ENCODE measurements at regions not wholly inside any gene's neighbourhood (a gene's known extent, or its start where the extent isn't known, plus 50 kb on each side); places are given as distances from the start of the nearest gene placed in this dataset.
A peak's percentile ranks its signal among the peaks of the same experiment; 100 is the strongest.

DNA sequence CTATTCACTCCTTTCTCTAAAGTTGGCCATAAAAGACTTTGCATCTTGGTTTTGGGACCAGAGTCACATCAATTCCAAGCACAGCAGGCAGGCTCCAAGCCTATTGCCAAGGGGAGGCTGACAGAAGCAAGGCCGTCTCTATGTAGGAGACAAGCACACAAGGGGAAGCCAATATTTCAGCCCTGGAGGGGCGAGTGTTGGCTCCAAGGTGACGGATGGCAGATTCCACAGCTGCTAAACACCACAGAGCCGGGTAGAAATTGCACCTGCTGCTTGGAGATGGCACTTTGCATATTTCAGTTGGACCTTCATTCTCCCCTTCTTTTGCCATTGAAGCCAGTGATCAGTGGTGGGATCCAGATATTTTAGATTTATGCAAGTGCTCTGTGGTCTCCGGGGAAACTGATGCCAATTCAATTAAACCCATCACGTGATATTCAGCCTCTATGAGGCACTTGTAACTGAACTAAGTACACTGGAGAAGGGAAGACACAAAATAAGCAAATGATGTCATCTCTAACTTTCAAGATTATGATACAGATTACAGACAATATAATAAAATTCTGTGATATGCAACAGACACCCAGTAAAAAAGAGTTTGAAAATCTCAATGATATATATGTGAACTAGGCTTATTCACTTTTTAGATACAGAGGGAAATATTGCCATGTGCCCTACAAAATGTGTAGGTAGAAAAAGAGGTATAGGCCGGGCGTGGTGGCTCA, 102.8 kb upstream of the GREM2 start:
- Histone ChIP-seq H4K20me1 (replicated peaks; ENCODE audit: control insufficient read depth, insufficient read depth, low read length) (no peaks in the 10 kb centered on the region), H2AFZ (ENCODE audit: low read depth, low read length) (no peak overlapping the region), H3K9ac (ENCODE audit: insufficient read depth in 1 of 2, low read depth in 2 of 2, low read length in 2 of 2) (no peak overlapping the region), H3K4me1 (replicated peaks in 1 of 2; ENCODE audit: control insufficient read depth in 2 of 2, insufficient read depth in 2 of 2, low read length in 2 of 2) (no peaks in the 10 kb centered on the region), H3K9me3 (replicated peaks; ENCODE audit: control insufficient read depth, insufficient read depth, low read depth, low read length) (no peaks in the 10 kb centered on the region), H3K4me3 (no peak overlapping the region), H3K79me2 (ENCODE audit: control insufficient read depth, insufficient read depth, low read length) (no peaks in the 10 kb centered on the region), H3K27me3 (ENCODE audit: control insufficient read depth in 2 of 2, insufficient read depth in 2 of 2, low read length in 2 of 2) (no peaks in the 10 kb centered on the region), H3K9me1 (ENCODE audit: control insufficient read depth, insufficient read depth, low read length) (no peaks in the 10 kb centered on the region), H3K4me2 (ENCODE audit: insufficient read depth, low read length) (no peak overlapping the region), H3K36me3 (ENCODE audit: control insufficient read depth, insufficient read depth, low read length) (no peaks in the 10 kb centered on the region), H3K27ac (ENCODE audit: extremely low read depth, low read depth, low read length) (no peak overlapping the region)
- ChIA-PET CTCF (ENCODE audit: low intra/inter-chr PET ratio) (no interaction called here), POLR2A (no interaction called here)
- no peak for FAIRE-seq
- WGBS (ENCODE audit: insufficient coverage, low coverage, missing lambda C conversion rate) = under 1% methylated on average over 8 of the region's 8 CpGs
- intact Hi-C loops (cut with micrococcal nuclease) (no loop called here), in situ Hi-C loops (cut with MboI) (no loop called here)
- DNase-seq (ENCODE audit: extremely low read depth in 1 of 4, low spot score in 3 of 4) = no peak
- no TSS peak for BruUV-seq (replicated peaks)
- no peak for ATAC-seq
- TF ChIP-seq JUNB (CRISPR knock-in tag; conservative IDR thresholded peaks at IDR 0.05) (no peak), ZNF3 (CRISPR knock-in tag; IDR thresholded peaks at IDR 0.05) (no peak), FUS (optimal IDR thresholded peaks at IDR 0.05; ENCODE audit: low read depth, low read length) (no peak), TCF3 (CRISPR knock-in tag; IDR thresholded peaks at IDR 0.05) (no peak)
- TF ChIP-seq, protein P1, sequence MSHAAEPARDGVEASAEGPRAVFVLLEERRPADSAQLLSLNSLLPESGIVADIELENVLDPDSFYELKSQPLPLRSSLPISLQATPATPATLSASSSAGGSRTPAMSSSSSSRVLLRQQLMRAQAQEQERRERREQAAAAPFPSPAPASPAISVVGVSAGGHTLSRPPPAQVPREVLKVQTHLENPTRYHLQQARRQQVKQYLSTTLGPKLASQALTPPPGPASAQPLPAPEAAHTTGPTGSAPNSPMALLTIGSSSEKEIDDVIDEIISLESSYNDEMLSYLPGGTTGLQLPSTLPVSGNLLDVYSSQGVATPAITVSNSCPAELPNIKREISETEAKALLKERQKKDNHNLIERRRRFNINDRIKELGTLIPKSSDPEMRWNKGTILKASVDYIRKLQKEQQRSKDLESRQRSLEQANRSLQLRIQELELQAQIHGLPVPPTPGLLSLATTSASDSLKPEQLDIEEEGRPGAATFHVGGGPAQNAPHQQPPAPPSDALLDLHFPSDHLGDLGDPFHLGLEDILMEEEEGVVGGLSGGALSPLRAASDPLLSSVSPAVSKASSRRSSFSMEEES (CRISPR knock-in tag; IDR thresholded peaks at IDR 0.05) = peak; percentile 63
- TF ChIP-seq, protein P2, sequence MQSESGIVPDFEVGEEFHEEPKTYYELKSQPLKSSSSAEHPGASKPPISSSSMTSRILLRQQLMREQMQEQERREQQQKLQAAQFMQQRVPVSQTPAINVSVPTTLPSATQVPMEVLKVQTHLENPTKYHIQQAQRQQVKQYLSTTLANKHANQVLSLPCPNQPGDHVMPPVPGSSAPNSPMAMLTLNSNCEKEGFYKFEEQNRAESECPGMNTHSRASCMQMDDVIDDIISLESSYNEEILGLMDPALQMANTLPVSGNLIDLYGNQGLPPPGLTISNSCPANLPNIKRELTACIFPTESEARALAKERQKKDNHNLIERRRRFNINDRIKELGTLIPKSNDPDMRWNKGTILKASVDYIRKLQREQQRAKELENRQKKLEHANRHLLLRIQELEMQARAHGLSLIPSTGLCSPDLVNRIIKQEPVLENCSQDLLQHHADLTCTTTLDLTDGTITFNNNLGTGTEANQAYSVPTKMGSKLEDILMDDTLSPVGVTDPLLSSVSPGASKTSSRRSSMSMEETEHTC (IDR thresholded peaks at IDR 0.05) = no peak
- TF ChIP-seq, protein P3, sequence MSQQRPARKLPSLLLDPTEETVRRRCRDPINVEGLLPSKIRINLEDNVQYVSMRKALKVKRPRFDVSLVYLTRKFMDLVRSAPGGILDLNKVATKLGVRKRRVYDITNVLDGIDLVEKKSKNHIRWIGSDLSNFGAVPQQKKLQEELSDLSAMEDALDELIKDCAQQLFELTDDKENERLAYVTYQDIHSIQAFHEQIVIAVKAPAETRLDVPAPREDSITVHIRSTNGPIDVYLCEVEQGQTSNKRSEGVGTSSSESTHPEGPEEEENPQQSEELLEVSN (IDR thresholded peaks at IDR 0.05; ENCODE audit: borderline replicate concordance in 1 of 2, extremely low read depth in 1 of 2, insufficient read depth in 1 of 2, insufficient read length in 1 of 2, low read depth in 1 of 2, low read length in 1 of 2, poor library complexity in 1 of 2, severe bottlenecking in 1 of 2) = no peak
- TF ChIP-seq, protein P4, sequence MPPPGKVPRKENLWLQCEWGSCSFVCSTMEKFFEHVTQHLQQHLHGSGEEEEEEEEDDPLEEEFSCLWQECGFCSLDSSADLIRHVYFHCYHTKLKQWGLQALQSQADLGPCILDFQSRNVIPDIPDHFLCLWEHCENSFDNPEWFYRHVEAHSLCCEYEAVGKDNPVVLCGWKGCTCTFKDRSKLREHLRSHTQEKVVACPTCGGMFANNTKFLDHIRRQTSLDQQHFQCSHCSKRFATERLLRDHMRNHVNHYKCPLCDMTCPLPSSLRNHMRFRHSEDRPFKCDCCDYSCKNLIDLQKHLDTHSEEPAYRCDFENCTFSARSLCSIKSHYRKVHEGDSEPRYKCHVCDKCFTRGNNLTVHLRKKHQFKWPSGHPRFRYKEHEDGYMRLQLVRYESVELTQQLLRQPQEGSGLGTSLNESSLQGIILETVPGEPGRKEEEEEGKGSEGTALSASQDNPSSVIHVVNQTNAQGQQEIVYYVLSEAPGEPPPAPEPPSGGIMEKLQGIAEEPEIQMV (tag; conservative IDR thresholded peaks at IDR 0.05; ENCODE audit: low read depth) = no peak
- TF ChIP-seq, protein P5, sequence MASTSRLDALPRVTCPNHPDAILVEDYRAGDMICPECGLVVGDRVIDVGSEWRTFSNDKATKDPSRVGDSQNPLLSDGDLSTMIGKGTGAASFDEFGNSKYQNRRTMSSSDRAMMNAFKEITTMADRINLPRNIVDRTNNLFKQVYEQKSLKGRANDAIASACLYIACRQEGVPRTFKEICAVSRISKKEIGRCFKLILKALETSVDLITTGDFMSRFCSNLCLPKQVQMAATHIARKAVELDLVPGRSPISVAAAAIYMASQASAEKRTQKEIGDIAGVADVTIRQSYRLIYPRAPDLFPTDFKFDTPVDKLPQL (IDR thresholded peaks at IDR 0.05; ENCODE audit: extremely low read depth, insufficient read length) = no peak

All from K562 (cell line).